GM12891 (cell line): ENCODE measurements at regions not wholly inside any gene's neighbourhood (a gene's known extent, or its start where the extent isn't known, plus 50 kb on each side); places are given as distances from the start of the nearest gene placed in this dataset.

Experiments used
- POLR2AphosphoS5 ChIP-seq: IDR thresholded peaks from 2 replicates; pipeline ENCODE4 v1.6.1; 2011; ENCODE audit warnings: low read depth, low read length, control low read depth
- POU2F2 ChIP-seq: IDR thresholded peaks from 2 replicates; pipeline ENCODE4 v1.6.1; 2011; ENCODE audit warnings: low read depth, mild to moderate bottlenecking, control low read depth, low read length, moderate library complexity

DNA sequence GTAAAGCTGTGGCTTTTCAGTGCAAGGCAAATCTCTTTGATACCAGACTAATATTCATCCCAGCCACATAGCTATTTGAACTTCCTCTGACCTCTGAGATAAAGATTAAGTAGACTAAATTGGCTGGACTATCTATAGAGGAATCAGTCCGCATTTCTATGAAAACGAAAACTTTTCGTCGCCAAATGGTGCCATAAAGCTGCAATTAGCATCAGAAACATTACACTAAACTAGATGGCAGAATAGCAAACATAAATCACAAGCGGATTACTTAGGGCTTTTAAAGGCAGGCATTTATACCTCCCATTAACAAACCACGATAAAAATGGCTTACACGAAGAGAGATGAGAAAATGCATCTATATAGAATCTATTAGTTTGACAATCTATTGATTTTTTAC is 1009.7 kb upstream of the CDH6 start:
- TF ChIP-seq POU2F2 (no peak), POLR2AphosphoS5 (no peak)
